Brain pericyte (primary cell): ENCODE measurements at regions not wholly inside any gene's neighbourhood (a gene's known extent, or its start where the extent isn't known, plus 50 kb on each side); places are given as distances from the start of the nearest gene placed in this dataset.

Source experiments
- DNase-seq: peaks from one replicate; pipeline ENCODE4 v3.0.0-alpha.2; 2012; ENCODE audit warnings: low read depth, low spot score

- no peak for DNase-seq
Observed at GRCh38 chr3:25288413-25288812, 139.7 kb upstream of the RARB start.

GRCh38 chr3:25289156-25289555 is 138.9 kb upstream of the RARB start:
- no peak for DNase-seq

GRCh38 chr3:25289663-25290062 is 138.4 kb upstream of the RARB start:
- DNase-seq, result no peak

GRCh38 chr3:25291481-25291905 is 136.6 kb upstream of the RARB start:
- no peak for DNase-seq

GRCh38 chr3:25292036-25292435 is 136.0 kb upstream of the RARB start:
- DNase-seq, result no peak

GRCh38 chr3:25292595-25292994 is 135.5 kb upstream of the RARB start:
- DNase-seq, result no peak

- no peak for DNase-seq
Observed at GRCh38 chr3:25293736-25294135, 134.3 kb upstream of the RARB start.

GRCh38 chr3:25294169-25294805 is 133.8 kb upstream of the RARB start:
- no peak for DNase-seq

- peak; percentile 63 for DNase-seq
Observed at GRCh38 chr3:25297667-25298585, 130.1 kb upstream of the RARB start.

GRCh38 chr3:25300141-25300540 is 127.9 kb upstream of the RARB start:
- no peak for DNase-seq

GRCh38 chr3:25304916-25305315 is 123.1 kb upstream of the RARB start:
- no peak for DNase-seq

- DNase-seq, result no peak
Observed at GRCh38 chr3:25306066-25306465, 122.0 kb upstream of the RARB start.

- no peak for DNase-seq
Observed at GRCh38 chr3:25306705-25307104, 121.4 kb upstream of the RARB start.

GRCh38 chr3:25313286-25313685 is 114.8 kb upstream of the RARB start:
- no peak for DNase-seq

GRCh38 chr3:25324954-25325655 is 103.0 kb upstream of the RARB start:
- no peak for DNase-seq

- DNase-seq, result no peak
Observed at GRCh38 chr3:25335356-25335755, 92.7 kb upstream of the RARB start.

GRCh38 chr3:25338158-25338725 is 89.8 kb upstream of the RARB start:
- DNase-seq, result no peak

- no peak for DNase-seq
Observed at GRCh38 chr3:25339225-25339624, 88.8 kb upstream of the RARB start.

GRCh38 chr3:25344670-25345069 is 83.4 kb upstream of the RARB start:
- no peak for DNase-seq

GRCh38 chr3:25349095-25349494 is 79.0 kb upstream of the RARB start:
- no peak for DNase-seq

GRCh38 chr3:25349828-25350724 is 78.0 kb upstream of the RARB start:
- no peak for DNase-seq
